GM21367 (cell line): ENCODE measurements at regions not wholly inside any gene's neighbourhood (a gene's known extent, or its start where the extent isn't known, plus 50 kb on each side); places are given as distances from the start of the nearest gene placed in this dataset.

ENCODE experiments used
- ATAC-seq: cut with Tn5 transposase; IDR thresholded peaks from one replicate; pipeline ENCODE4 v1.9.1; 2021; ENCODE audit not compliant: unreplicated experiment

DNA sequence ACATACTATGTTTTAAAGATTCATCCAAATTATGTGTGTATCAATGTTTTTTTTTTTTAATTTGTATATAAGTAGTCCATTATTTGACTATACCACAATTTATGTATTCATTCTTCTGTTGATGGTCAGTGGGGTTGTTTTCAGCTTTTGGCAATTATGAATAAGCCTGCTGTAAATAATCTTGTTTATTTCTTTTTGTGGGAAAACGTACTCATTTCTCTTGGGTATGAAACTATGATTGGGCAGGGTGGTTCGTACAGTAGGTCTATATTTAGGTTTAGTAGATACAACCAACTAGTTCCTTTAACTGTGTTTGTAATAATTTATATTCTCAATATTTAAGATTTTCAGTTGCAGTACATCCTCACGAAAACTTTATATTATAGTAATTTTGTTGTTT is 329.2 kb downstream of the LPIN1 start:
- ATAC-seq = no peak

DNA sequence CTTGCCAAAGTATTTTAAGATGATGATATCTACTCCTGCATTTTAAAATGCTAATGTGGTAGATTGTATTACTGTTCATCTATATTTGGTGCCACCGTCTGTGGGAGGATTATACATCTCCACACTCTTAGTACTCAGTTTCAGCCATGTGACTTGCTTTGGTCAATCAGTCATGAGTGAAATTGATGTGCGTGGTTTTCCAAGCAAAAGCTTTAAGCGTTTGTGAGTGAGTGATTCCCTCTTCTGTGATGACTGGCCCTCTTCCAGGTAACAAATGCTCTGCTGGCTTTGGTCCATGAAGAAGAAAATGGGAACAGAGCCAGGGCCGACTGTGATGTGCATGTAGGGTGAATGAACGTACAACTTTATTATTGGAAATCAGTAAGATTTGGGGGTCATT is 330.4 kb downstream of the LPIN1 start:
- no peak for ATAC-seq

DNA sequence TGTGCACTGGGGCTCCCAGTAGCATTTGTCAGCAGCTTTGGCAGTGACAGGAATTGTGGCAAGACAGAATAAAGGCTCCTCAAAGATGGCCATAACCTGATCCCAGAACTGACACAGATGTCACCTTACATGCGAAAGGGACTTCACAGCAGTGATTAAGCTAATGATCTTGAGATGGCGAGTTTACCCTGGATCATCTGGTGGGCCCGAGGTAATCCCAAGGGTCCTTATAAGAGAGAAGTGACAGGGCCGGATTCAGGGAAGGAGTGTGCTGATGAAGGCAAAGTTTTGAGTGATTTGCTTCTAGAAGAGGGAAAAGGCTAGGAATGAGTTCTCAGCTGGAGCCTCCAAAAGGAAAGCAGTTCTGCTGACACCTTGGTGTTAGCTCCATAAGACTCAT is 333.9 kb downstream of the LPIN1 start:
- ATAC-seq = no peak

DNA sequence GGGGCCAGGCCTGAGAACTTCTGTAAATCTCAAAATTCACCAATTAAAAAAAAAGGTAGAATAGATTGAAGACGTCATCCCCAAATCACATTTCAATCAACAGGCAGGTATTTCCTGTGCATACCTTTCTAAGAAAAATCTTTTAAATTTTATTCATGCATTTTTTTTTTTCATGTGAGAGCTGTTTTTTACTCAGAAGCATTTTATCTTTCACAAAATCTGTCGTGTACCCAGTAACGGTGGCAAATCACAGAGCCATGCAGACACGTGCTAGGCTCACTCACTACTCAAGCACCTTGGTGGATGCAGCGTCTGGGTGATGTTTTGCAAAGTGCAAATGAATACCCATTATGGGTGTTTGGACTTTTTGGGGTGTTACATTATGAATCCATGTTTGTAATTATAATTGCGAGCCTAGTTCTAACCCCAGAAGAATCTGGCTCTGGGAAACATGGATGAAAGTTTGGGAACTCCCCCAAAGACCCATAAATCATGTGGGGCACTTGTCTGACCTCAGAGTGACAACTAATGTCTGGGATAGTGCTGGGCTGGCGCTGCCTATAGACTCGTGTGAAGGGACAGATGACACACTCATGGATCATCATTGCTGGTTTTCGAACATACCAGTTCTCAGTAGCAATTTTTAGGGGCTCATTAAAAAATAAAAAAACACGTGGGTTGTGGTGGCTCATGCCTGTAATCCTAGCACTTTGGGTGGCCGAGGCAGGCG is 335.2 kb downstream of the LPIN1 start:
- no peak for ATAC-seq

DNA sequence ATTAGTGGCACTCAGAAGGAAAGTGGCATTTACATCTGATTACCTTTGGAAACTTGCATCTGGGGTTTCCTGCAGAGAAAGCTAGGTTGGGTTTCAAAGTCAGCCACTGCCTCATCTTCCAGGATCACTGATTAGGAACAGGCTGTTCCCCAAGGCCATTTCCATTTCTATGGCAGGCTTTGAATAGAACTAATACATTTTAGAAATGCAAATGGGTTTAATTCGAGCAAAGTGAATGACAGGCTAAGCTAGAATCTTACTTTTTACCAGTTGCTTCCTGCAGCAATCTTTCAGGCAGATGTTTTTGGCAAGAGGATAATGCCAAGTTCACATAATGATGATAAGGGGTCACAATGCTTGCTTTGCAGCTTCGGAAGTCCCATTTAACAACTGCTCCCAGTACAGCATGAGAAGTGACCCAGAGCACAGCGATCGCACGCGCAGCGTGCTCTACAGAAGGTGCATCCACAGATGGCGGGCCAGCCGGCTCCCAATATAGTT is 336.7 kb downstream of the LPIN1 start:
- no peak for ATAC-seq

DNA sequence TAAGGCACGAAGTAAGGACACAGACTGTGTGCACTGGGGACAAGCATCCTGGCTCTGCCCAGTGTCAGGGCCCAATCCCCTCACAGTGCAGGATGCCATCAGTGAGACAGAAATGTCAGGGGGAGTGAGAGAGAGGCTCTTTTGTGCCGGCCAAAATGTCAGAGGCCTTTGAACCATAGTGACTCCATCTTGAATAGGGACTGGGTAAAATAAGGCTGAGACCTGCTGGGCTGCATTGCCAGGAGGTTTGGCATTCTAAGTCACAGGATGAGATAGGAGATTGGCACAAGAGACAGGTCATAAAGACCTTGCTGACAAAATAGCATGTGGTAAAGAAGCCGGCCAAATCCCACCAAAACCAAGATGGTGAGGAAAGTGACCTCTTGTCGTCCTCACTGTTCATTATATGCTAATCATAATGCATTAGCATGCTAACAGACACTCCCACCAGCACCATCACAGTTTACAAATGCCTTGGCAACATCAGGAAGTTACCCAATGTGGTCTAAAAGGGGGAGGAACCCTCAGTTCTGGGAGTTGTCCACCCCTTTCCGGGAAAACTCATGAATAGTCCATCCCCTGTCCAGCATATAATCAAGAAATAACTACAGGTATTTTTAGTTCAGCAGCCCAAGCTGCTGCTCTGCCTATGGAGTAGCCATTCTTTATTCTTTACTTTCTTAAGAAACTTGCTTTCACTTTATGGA is 337.4 kb downstream of the LPIN1 start:
- ATAC-seq = no peak

DNA sequence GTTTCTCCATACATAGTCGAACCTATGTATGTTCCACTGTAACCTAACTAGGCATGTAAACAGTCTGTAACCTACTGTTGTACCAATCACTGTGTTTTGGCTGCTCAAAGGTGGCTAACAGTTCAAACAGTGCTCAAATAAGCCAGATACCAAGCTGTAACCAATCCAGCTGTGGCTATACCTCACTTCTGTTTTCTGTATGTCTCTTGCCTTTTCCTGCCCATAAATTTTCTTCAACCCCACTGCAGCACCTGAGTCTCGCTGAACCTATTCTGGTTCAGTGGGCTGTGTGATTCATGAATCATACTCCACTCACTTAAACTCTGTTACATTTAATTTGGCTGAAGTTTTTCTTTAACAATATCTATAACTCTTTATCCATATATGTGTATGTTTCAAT is 340.7 kb downstream of the LPIN1 start:
- no peak for ATAC-seq

DNA sequence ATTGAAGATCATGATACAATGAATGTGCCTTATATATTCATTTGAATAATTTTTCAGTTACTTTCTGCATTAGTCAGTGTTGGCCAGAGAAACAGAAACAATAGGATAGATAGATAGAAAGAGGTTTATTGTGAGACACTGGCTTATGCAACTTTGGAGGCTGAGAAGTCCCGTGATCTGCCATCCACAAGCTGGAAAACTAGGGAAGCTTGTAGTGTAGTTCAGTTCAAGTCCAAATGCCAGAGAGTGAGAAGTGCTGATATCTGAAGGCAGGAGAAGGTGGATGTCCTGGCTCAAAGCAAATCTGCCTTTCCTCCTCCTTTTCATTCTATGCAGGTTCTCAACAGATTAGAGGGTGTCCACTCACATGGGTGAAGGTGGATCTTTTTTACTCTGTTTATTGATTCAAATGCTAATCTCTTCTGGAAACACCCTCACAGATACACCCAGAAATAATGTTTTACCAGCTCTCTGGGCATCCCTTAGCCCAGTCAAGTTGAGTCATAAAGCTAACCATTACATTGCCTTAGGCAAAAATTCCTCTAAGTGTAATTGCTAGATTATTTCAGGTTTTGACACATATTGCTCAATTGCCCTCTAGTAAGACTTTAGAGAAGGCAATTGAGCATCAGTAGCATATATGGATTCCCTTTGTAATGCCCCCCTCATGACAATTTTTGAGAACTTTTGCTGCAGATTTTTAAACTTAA is 341.4 kb downstream of the LPIN1 start:
- no peak for ATAC-seq

DNA sequence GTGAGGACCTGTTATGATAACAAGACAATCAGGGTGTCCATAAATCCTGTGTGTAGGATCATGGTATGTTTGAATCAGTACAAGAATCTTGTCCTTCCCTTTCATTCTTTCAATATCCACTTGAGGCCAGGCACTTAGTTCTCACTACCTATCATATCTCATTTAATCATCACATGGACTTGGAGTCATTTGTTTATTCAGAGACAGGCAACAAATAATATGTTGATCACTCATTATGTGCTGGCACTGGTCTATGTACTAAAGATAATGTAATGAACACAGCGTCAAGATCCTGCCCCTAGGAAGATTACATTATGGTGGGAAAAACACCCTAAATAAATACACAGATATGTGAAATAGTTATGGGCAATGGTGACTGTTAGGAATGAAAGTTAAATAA is 342.6 kb downstream of the LPIN1 start:
- no peak for ATAC-seq

DNA sequence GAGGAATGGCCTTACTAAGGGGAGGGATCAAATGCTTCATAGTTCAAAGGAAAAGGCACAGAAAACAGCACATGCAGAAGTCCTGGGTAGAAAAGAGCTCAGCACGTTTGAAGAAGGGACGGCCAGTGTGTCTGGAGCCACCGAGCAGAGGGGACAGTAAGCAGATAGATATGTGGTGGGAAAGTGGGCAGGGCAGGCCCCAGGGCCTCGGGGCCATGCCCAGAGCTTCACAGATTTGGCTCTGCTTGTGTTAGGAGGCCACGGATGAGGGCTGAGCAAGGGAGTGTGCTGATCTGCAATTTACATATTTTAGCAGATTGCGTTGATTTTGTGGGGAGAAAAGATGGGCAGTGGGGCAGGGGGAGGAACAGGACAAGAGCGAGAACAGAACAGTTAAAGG is 343.1 kb downstream of the LPIN1 start:
- no peak for ATAC-seq

DNA sequence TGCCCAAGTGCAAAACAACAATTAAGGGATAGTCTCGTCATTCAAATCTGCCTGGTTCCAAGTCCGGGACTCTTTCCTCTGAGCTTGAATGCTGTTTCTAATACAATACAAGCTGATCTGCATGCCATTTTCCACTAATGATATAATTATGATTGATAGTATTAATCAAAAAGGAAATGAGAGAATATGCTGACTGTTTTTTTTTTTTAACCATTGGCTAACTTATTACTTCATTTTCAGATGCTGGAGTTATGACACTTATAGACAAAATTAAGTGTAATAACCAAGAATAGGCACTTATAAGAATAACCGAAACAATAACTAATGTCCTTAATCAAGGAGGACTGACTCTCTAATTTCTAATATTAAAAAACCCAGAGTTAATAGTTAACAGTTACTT is 343.6 kb downstream of the LPIN1 start:
- no peak for ATAC-seq

DNA sequence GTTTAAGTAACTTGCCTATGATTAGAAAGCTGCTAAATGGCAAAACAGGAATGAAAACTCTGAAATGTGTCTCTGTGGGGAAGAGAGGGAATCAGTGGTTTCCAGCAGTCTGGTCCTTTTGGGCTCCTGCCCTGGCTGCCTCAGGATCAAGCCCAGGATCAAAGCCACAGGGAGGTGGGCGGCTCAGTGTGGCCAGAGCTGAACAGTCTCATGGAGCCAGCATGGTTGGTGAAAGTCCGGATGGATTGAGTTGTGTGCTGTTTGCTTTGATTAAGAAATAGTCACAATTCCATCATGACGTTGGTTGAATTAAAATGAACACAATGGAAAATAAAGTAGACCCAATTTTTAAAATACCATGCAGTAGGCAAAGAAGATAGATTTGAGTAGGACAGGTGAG is 344.2 kb downstream of the LPIN1 start:
- ATAC-seq = no peak

DNA sequence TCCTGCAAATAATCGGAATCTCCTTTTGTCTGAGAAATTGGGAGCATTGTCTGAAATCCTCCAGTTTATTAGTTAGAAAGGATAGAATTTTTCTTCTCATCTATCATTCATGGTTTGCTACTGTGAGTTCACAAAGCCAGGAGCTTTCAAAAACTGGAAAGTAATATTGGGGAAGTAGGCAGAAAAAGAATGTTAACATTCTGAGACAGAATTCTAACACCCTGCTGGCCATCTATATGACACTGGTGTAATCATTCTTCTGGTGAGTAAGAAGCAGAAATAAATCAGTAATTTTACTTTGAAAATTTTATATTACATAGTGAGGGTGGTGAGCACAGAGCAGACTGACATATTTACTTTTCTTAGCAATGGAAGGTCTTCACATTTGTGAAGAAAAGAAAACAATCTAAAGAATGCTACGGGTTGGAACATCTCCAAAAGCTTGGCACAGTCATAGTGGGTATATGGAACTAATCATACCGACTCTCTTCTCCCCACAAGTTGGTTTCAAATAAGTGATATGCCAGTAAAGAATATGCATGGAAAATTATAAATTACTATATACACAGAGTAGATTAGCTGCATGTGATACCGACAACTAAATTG is 344.9 kb downstream of the LPIN1 start:
- no peak for ATAC-seq

DNA sequence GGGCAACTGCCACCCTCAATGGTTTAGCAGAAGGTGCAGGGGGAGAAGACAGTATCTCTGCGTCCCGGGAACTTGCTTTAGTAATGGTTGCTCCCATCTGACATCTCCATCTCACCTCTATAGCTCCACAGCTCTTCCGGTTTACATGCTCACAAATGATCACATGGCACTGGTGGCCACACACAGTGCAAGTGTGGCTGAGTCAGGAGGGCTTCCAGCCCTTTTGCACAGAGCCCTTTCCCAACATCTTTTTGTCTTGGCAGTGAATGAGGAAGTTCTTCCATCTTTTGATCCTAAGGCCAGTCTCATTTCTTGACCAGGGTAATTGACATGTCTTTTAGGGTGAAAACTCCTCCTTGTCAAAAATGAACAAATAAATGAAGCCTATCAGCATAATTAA is 347.7 kb downstream of the LPIN1 start:
- ATAC-seq = no peak

DNA sequence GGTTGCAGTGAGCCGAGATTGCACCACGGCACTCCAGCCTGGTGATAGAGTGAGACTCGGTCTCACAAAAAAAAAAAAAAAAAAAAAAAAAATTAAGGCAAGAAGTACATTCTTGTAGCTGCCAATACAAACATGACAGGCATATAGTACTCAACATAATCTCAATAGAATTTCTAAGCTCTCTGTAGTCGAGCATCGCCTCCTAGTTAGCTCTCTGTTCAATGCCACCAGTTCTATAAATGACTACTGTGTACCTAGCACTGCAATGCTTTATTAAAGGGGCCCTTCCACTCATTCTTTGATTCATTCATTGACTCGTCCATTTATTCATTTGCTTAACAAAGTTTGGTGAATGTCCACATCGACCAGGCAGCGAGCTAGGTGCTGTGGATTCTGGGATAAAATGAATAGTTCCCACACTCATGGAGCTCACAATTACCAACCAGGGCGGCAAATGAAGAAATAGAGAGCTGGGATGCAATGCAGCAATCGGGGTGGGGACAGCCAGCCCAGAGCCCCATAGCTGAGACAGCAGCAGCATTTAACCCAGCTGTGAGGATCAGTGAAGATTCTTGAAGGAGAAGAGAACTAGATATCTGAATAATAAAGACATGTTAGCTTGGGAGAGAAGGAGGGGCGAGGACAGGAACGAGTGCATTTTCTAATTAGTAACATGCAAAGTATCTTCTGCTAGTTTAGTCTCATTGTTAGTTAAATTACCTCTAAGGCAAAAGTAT is 349.8 kb downstream of the LPIN1 start:
- no peak for ATAC-seq

DNA sequence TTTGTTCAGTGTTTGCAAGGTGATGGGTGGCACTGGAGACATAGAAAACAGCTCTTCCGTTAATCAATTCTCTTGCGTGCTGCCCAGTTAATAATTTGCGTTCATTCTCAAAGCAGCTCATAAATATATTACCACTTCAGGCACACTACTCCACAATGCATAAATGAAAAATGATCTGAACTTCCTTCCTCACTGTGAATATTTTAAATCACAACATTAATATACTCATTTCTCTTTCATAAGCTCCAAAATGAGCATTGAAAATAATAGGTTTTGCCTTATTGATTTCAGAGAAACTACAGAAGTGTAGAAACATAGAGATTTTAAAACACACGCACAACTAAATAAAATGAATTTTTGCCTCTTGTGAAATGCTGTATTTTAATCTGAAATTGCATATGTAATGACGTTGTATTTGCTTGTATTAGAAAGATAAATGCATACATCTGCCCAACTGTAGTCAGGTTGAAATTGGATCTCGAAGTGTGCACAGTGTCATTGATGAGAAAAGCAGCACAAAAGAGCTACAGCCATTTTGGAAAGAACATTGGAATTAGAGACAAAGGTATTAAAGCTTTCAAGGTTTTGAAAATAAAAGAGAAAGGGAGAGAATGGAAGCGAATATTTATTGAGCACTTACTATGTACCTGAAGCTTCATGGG is 350.5 kb downstream of the LPIN1 start:
- no peak for ATAC-seq

DNA sequence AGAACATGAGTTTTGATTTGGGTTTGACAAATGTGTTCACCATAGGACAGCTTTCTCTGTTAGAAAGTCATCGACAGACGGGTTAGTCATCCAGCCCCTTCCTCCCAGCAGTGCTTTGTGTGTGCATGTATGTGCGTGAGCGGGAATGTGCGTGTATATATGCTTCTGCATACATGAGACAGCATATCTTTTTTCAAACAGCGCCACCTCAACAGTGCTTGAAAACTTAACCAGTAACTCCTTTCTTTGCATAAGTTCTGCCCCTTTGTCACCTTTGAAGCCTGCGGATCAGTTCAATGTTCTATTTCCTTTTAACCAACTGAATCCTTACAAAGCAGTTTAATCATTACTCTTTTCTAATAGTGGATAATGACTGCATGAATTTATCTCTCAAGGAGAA is 351.4 kb downstream of the LPIN1 start:
- ATAC-seq = no peak

DNA sequence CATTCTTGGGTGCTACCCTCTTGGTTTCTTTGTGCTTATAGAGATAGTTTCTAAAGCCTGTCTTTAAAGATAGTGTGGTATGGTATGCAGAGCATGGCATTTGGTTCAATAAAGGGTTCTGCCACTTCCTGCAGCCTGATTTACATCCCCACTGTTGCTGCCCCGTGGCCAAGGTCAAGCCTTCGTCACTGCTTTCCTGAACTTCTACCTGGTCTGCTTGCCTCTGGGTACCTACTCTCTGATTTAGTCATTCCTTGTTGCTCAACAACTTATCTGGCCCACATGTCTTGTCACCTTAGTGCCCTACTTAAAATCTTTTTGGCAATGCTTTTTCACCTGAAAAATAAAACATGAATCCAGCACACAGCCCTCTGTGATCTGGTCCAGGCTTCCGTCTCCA is 352.9 kb downstream of the LPIN1 start:
- no peak for ATAC-seq

DNA sequence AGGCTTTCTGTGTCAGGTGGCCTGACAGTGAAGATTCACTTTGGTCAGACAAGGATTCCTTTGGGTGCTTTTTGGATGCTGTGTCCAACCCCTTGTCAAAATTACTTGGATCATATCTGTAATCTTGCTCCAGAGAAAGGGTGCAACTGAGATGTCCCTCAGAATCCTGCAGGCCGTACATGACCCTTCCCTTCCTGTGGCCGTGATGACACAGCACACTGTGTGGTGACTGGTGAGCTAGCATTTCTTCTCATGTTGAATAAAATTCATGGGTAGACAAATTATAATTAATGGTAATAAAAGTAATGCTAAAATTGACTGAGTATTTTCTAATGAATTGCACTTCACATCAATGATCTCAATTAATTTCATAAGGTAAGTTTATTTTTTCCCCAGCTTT is 356.2 kb downstream of the LPIN1 start:
- no peak for ATAC-seq

DNA sequence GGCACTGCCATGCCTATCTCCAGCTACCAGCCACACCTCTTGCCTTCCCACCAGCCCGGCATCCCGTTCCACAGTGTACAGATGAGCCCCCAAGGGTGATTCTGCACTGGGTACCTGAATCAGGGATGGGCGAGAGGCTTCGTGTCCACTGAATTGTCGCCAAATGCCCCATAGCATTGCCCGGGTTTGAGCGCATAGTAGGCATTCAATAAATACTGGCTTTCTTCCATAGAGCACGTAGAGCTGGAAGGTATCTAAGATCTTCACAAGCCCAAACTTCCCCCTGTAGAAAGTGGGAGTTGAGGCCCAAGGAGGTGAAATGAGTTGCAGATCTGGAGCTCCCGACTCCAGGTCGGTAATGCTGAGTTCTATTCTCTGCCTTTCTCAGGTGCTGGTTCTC is 358.7 kb downstream of the LPIN1 start:
- ATAC-seq = no peak
